Activated naive CD4-positive, alpha-beta T cell treated with anti-CD3 and anti-CD28 coated beads, Interleukin-2, amount 50 U/mL, for 16 hours (primary cell): ENCODE measurements at regions not wholly inside any gene's neighbourhood (a gene's known extent, or its start where the extent isn't known, plus 50 kb on each side); places are given as distances from the start of the nearest gene placed in this dataset.
"Not testable (repeated sequence)": the region's sequence is repeated elsewhere in the genome, so short reads cannot be mapped to it uniquely, and the experiment has no call there.

Source experiments
- DNase-seq: peaks from one replicate; pipeline ENCODE4 v3.0.0-alpha.2; 2020

DNA sequence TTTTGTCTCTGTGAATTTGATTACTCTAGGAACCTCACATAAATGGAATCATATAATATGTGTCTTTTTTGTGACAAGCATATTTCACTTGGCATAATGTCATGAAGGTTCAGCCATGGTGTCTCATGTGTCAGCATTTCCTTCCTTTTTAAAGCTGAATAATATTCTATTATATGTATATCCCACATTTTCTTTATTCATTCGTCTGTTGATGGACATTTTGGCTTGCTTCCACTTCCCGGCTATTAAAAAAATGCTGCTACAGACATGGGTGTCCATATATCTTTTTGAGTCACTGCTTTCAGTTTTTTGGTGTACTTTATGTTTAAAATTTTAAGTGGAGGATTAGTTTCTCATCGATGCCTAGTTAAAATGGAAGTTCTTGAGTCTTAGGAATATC lies 59.8 kb upstream of the C5orf63 start:
- DNase-seq = no peak

DNA sequence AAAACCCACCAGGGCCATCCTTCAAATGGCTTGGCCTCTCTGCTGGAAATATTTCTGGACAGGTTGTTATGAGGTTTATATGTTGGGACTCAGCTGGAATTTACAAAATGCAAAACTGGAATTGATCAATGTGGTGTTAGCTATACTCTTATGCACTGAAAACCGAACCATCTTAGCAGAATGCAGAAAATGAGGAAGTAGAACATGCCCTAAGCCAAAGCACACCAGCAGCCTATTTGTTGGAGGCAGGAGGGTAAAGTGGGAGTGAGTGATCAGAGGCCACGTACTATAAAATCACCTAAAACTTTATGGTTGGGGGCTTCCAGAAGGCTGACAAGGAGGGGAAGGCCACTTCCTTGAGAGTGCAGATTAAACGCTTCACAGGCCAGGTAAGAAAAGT lies 63.6 kb upstream of the C5orf63 start:
- DNase-seq = no peak

GRCh38 chr5:127143722-127144121 lies 70.4 kb upstream of the C5orf63 start:
- DNase-seq = no peak

DNA sequence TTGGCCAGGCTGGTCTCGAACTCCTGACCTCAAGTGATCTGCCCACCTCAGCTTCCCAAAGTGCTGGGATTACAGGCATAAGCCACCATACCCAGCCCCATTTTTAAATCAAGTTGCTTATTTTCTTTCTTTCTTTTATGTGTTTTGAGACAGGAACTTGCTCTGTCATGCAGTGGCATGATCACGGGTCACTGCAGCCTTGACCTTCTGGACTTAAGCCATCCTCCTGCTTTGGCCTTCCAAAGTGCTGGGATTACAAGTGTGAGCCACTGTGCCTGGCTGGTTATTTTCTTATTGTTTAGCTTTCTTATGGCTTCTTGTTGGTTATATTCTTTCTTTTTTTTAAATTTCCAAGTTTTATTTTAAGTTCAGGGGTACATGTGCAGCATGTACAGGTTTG lies 79.7 kb upstream of the C5orf63 start:
- DNase-seq = no peak

DNA sequence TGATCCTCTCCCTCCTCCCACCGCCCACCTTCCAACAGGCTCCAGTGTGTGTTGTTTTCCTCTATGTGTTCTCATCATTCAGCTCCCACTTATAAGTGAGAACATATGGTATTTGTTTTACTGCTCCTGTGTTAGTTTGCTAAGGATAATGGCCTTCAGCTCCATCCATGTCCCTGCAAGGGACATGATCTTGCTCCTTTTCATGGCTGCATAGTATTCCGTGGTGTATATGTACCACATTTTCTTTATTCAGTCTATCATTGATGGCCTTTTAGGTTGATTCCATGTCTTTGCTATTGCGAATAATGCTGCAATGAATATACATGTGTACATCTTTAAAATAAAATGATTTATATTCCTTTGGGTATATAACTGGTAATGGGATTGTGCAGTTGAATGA lies 80.2 kb upstream of the C5orf63 start:
- DNase-seq = no peak

- no peak for DNase-seq
These were observed 90.4 kb upstream of the C5orf63 start for GRCh38 chr5:127163750-127164149.

DNA sequence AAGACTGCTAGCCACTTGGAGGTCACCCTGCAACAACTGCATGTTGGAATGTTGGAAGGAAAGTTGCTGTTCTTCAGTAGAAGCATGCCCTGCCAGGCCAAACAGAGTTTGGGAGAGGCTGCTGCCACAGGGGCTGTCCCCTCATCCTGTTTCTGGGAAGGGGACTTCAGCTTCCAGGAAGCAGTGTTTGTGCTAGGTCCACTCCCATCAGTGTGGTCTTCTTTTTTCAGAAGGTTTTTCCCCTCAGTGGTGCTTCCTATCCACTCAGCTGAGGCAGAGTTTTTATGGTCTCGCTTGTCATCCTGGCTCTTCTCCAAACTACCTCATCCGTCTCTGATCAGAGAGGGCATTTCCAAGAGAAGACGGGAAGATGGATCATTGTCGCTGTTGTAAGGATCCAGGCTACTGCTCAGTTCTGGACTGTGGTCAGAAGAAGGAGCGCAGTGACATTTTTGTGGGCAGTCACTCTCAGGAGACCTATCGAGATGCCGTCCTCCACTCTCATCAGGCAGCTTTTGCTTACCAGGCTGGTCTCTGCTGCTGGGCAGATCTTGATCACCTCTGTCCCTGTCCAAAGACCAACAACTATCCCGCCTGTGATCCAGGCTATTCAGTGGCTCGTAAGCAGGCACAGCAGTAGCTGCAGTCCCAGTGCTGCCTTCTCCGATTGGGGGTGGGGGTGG lies 97.8 kb upstream of the C5orf63 start:
- no peak for DNase-seq

DNA sequence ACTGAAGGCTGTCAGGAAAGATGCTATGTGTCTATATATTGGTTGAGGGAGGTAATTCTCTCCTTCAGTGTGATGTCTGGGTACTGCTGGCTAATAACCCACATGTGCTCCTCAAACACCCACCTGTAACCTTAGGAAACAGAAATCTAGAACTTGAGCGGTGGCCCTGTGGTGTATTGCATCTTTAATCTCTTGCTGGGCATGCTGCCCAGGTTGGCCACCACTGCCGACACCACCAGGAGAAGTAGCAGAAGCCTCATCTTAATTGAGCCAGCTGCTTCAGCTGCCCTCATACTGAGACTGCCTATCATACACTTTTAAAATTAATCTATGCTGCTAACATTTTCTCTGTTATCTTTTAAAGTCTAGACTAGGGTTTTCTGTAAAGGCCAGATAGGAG lies 103.5 kb upstream of the C5orf63 start:
- no peak for DNase-seq

DNA sequence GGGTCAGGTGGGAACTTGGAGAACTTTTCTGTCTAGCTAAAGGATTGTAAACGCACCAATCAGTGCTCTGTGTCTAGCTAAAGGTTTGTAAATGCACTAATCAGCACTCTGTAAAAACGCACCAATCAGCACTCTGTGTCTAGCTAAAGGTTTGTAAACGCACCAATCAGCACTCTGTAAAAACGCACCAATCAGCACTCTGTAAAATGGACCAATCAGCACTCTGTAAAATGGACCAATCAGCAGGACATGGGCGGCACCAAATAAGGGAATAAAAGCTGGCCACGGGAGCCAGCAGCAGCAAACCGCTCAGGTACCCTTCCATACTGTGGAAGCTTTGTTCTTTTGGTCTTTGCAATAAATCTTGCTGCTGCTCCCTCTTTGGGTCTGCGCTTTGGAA lies 108.0 kb upstream of the MEGF10 start:
- DNase-seq = not testable (repeated sequence)

DNA sequence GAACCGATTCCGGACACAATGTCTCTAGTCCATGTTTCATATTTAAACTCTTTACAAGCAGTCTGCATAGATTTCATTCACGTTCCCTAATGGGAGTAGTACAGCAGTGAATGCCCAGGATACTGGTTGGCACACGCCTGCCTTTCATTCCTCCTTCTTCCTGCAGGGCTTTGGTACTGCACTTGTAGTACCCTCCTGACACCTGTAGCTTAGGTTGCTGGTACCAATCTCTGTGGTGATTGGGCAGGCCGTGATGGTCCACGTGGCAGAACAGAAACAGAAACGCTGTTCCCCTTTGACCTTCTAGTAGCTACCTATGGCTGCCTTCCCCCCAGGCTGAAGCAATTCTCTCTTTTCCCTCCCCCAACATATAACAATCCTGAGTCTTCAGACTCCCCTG lies 107.3 kb upstream of the MEGF10 start:
- no peak for DNase-seq

DNA sequence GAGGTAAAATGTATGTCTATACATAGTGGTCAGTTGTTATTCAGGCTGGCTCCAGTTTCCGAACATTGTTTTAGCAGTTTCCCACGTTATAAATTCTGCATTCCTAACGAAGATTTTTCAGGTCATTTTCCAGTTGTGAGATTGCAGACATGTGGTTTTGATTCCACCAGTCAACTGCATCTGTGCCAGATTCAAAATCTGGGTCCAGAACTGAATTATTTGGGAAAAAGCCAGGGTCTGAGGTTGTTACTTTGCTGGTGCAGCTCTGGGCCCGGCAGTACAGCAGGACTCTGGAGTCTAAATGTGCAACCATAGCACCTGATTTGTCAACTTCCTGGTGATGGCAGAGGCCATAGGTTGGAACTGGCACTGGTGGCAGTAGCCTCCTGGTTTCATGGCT lies 105.7 kb upstream of the MEGF10 start:
- DNase-seq = no peak

- no peak for DNase-seq
These were observed 103.9 kb upstream of the MEGF10 start for GRCh38 chr5:127186657-127187056.

DNA sequence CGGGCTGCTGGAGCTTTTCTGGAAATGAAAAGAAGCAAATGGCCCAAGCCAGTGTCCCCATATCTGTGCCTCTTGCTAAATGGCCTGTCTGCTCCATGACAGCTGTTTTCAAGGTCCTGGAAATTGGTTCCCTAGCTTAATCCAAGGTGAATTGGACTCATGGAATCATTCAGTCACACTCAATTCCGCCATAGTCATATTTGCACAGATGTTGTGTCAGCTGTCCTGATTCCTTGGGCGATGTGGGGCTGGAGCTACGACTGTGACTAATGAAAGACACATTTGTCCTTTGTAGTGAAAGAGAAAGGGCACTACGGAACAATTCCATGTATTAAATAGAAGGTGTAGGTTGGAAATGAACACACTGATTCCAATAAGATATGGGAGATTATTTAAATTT lies 102.9 kb upstream of the MEGF10 start:
- no peak for DNase-seq

GRCh38 chr5:127192150-127192549 lies 98.4 kb upstream of the MEGF10 start:
- DNase-seq = no peak

DNA sequence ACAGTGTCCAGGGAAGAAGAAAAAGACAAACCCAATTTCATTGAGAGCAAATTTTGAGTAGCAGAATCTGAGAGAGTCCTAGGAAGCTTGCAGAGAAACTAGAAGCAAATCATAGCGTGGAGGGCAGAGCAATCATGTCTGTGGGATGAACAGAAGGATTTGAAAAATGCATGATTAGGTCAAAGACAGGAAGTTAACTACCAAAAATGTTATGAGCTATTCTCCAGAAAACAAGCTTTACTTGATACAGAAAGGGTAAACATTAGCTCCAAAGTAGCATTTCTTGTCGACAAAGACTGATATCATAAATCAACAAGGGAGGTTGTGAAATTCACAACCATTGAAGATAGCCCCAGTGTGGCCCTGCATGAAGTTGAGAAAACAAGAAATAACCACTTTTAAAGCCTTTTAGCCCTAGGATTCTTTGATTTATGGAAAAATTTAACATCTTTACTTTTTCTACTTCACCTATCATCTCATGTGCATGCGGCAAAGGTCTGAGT lies 97.7 kb upstream of the MEGF10 start:
- no peak for DNase-seq

DNA sequence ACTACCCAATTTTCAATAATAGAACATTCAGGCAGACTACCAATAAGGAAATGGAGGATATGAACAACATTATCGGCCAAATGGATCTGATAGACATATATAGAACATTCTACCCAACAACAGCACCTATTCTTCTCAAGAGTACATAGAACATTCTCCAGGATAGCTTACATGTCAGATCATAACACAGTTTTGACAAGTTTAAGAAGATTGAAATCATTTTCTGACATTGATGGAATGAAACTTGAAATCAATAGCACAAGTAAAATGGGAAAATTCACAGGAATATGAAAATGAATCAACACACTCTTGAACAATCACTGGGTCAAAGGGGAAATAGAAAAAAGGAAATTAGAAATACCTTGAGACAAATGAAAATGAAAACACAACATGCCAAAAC lies 94.6 kb upstream of the MEGF10 start:
- DNase-seq = no peak

DNA sequence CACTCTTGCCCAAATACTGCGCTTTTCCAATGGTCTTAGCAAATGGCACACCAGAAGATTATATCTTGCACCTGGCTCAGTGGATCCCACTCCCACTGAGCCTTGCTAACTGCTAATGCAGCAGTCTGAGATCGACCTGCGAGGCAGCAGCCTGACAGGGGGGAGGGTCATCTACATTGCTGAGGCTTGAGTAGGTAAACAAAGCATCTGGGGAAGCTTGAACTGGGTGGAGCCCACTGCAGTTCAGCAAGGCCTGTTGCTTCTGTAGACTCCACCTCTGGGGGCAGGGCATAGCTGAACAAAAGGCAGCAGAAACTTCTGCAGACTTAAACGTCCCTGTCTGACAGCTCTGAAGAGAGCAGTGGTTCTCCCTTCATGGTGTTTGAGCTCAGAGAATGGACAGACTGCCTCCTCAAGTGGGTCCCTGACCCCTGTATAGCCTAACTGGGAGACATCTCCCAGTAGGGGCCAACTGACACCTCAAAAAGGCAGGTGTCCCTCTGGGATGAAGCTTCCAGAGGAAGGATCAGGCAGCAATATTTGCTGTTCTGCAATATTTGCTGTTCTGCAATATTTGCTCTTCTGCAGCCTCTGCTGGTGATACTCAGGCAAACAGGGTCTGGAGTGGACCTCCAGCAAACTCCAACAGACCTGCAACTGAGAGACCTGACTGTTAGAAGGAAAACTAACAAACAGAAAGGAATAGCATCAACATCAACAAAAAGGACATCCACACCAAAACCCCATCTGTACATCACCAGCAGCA lies 93.0 kb upstream of the MEGF10 start:
- DNase-seq = not testable (repeated sequence)

DNA sequence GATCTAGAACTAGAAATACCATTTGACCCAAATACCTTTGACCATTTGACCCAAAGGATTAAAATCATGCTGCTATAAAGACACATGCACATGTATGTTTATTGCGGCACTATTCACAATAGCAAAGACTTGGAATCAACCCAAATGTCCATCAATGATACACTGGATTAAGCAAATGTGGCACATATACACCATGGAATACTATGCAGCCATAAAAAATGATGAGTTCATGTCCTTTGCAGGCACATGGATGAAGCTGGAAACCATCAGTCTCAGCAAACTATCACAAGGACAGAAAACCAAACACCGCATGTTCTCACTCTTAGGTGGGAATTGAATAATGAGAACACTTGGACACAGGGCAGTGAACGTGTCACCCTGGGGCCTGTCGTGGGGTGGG lies 87.9 kb upstream of the MEGF10 start:
- not testable (repeated sequence) for DNase-seq

DNA sequence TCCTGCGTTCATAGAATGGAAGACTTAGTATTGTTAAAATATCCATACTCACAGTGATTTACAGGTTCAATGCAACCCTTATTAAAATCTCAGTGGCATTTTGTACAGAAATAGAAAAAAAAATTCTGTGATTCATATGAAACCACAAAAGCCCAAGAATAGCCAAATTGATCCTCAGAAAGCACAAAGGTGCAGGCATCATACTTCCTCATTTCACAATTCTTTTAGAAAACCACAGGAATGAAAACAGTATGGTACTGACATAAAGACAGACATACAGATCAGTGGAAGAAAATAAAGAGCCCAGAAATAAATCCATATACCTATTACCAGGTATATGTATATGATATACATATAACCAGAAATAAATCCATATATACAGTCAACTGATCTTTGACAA lies 86.8 kb upstream of the MEGF10 start:
- no peak for DNase-seq

DNA sequence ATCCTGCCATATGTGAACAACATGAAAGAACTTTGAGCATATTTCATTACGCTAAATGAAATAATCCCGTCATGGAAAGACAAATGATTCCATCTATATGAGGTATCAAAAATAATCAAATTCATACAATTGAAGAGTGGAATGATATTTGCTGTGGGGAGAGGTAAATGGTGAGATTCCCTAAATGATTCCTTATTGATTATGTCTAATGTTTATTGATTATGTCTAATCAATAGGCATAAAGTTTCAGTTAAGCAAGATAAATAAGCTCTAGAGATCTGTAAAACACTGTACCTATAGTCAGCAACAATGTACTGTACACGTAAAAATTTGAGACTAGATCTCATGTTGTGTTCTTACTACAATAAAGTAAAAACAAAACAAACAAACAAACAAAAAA lies 85.4 kb upstream of the MEGF10 start:
- no peak for DNase-seq

GRCh38 chr5:127206320-127207113 lies 84.1 kb upstream of the MEGF10 start:
- DNase-seq = no peak

GRCh38 chr5:127210042-127210441 lies 80.6 kb upstream of the MEGF10 start:
- no peak for DNase-seq

DNA sequence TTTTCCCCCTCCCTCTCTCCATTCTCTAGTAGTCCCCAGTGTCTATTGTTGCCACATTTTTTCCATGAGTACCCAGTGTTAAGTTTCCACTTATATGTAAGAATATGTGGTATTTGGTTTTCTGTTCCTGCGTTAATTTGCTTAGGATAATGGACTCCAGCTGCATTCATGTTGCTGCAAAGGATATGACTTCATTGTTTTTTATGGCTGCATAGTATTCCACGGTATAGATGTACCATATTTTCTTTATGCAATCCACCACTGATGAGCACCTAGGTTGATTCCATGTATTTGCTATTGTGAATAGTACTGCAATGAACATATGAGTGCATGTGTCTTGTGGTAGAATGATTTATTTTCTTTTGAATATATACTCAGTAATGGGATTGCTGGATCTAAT lies 77.4 kb upstream of the MEGF10 start:
- DNase-seq = no peak

GRCh38 chr5:127216143-127216542 lies 74.5 kb upstream of the MEGF10 start:
- no peak for DNase-seq
